HG02610 (cell line): ENCODE measurements at regions not wholly inside any gene's neighbourhood (a gene's known extent, or its start where the extent isn't known, plus 50 kb on each side); places are given as distances from the start of the nearest gene placed in this dataset.
A peak's percentile ranks its signal among the peaks of the same experiment; 100 is the strongest.
"Not testable (repeated sequence)": the region's sequence is repeated elsewhere in the genome, so short reads cannot be mapped to it uniquely, and the experiment has no call there.

Experiments
- ATAC-seq: cut with Tn5 transposase; IDR thresholded peaks from one replicate; pipeline ENCODE4 v1.9.1; 2021; ENCODE audit warnings: mild to moderate bottlenecking, moderate library complexity; ENCODE audit not compliant: unreplicated experiment

DNA sequence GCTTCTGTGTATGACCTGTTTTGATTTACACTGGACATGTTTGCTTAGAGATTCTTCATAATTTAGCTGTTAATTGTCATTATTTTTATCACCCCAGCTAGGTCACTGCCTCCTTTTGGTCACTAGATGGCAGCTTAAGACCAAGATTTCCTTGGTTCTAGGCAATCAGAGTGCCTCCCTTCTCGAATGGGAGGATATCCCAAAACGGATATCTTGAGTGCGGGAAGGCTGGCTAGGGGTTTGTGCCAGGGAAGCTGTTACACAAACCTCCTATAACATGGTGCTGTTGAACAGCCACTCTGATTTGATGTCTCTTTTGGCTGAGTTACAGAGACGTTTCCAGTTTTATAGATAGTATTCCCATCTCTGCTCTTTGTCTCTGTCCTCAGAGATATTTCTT, 283.5 kb downstream of the S1PR1 start:
- ATAC-seq: peak; percentile 92

DNA sequence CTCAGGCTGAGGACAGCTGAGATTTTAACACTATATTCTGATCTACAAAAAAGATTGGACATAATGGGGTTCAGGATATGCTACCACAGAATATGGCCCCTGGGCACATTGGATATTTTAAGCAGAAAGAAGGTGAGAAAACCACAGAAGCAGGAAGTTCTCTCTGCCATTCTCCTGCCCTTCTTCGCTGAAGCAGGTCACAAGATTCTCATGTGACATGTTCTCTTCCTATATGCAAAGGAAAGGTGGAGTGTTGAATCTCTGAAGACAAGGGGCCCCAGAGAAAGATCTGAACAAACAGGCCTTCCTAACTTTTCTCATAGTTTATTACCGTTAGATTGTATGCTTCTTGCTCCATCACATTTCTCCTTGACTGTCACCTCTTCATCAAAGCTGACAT, 285.7 kb downstream of the S1PR1 start:
- no peak for ATAC-seq

DNA sequence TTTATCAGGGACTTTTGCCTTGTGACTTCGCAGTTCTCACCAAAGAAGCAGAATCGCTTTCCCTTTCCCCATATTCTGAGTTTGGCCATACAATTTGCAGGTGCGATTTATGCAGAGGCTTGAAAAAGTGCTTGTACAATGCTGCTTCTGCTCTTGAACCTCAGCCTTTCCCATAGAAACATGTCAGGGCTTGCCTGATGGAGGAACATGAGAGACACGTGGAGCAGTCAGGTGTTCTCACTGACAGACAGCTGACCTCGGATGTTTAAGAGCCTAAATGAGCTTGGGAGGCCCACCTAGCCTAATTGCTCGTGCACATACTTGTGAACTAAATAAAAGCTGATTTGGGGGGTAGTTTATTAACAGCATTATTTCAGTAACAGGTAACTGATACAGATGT, 290.0 kb downstream of the S1PR1 start:
- no peak for ATAC-seq

DNA sequence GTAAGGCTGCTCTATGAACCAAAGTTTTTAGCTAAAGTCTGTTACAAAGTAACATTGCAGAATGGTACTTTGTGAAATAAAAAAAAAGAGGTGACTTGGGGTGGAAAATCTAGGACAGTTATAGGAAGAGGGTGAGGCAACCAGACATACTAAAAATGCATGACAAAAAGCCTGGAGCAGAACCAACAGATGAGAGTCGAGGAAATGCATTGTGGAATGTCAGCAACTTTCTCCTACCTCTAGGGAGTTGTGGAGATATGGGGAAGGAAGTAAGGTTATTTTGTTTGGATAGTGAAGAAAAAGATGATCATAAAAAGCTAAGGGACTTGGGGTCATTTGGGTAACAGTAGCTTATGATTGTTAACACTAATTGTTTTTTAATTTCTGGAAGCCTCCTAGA, 295.6 kb downstream of the S1PR1 start:
- ATAC-seq: no peak

DNA sequence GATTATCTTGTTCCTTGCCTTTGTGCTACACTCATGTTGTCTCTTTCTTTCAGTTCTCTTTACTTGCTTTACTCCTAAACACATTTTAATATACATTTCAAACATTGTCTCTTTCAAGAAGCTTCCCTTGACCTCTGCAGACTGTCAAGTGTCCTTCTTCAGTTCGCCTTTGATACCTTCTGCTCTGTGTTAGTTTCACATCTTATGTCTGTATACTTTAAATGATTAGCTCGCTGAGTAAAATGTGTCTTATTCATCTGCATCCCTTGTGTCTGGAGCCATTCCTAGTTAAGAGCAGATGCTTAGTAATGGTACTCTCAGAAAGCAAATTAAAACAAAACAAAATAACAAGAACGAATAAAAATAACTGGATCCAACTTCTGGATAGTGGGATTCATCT, 303.3 kb downstream of the S1PR1 start:
- ATAC-seq: no peak

DNA sequence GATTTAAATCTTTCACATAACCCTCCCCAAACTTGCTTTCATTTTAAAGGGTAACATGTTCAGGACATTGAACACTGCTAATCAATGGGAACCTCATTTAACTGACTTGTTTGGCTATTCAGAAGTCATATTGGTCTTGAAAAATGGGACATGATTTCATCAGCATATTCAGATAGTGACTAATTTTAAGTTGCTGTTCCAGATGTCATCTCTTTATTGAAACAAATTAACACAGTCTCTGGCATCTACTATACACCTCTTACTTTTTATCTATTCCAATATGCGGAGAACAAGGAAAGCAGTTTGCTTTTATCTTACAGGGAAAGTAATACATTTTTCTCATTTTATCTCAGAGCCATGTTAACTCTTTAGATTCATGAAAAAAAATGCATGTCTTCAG, 310.1 kb downstream of the S1PR1 start:
- ATAC-seq: no peak

DNA sequence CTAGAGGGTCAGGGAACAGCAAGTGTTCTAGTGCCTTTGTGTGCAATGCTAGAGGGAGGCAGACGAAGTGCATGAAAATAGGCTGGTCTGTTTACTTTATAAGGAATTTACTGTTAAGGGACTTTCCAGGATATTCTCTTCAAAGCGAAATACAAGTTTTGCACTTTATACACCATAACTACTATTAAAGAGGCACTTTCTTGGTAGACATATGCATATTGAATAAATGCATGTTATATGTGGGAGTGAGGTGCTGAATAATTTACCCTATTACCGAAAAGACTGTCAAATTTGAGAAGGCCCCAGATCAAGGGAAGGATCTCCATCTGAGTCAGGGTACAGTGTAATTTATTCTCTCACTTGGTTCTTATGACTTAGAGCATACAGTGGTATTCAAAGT, 310.5 kb downstream of the S1PR1 start:
- ATAC-seq: no peak

DNA sequence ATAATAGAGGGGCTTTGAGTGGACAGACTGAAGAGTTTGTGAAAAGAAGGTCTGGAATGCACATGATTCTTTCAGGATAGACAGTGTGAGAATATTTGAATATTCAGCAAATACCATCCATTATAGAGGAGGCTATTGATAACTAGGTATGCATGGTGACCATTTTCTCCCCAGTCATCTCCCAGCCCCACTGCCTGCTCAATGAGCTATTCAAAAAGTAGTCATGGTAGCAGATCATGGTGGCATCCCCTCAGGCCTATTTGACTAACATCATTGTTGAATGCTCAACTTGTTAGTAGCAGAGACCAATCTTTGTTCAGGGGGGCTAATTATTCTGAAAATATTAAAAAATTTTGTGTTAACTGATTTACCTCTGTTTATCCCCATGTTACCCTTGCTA, 311.6 kb downstream of the S1PR1 start:
- ATAC-seq: no peak

DNA sequence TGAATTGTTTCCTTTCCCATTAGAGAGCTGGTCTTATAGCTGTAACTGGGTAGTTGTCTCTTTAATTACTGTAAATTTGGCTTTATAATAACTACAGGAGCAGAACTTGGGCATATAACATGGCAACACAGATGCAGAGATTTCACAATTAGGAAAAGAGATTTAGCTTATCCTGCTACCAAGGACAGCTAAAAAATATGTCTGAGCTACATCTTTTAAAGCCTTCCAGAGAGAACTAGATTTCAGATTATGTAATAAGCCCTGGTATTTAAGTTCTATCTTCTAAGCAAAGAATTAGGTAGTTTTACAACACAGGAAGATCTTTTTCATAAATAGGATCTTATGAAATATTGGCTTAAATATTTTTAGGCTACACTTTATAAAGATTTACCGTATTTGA, 313.8 kb downstream of the S1PR1 start:
- no peak for ATAC-seq

DNA sequence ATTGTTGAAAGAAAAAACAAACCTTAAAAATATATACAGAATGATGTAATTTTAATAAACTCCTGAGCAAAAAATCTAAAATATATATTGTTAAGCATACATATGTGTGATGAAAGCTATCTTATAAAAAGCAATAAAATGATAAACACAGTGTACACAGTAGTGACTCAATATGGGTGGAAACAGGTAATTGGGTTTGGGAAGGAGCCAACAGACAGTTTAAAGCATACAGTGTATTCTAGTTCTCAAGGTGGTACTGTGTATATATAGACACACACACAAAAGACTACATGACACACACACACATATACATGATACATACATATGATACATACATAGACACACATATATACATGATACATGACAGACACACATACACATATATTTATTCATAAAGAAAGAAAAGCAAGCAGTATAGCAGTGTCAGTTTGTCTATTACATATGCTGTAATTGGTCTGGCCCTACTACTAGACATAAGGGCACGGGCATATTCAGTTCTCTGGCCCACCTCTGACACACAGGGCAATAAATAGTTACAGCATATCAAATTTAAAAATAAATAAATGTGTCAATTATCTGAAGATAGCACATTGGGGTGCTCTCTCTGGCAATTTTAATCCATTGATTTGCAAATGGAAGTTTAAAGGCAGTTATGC, 330.2 kb downstream of the S1PR1 start:
- ATAC-seq: no peak

DNA sequence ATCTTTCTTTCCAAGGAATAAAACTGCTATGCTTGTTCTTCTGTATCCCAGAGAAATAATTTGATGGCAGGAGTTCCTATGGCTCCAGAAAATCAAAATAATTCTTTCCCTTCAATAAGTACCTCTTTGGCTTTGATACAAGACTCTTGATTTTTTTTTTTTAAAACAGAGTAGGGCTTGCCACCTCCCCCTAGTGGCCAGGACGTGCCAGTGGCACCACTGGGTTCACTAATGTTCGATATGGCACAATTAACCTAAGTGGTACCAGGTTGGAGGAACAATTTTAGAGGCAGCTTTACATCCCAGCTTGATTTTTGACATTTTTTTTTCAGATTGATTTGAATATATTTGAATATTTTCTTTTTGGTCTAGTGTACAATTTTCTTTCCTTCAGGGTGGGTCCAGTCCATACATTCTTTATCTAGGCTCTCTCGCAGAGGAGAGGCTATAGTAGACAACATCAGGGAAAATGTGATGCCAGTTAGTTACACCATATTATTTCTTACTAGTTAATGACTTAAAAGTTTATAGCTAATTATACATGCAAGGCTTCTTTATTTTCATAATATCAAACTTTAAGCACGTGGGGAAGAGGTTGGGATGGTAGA, 330.9 kb downstream of the S1PR1 start:
- peak; percentile 98 for ATAC-seq

DNA sequence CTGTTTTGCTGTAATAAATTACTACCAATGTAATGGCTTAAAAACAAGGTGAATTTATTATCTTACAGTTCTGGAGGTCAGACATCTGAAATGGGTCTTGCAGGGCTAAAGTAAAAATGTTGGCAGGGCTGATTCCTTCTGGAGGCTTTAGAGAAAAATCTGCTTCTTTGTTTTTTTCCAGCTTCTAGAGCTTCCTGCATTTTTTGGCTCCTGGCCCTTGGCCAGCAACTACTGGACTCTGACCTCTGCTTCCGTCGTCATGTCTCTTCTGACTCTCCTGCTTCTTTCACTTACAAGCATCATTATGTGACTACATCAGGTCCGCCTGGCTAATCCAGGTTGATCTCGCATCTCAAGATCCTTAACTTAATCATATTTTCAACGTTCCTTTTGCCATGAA, 350.9 kb downstream of the S1PR1 start:
- ATAC-seq: no peak

DNA sequence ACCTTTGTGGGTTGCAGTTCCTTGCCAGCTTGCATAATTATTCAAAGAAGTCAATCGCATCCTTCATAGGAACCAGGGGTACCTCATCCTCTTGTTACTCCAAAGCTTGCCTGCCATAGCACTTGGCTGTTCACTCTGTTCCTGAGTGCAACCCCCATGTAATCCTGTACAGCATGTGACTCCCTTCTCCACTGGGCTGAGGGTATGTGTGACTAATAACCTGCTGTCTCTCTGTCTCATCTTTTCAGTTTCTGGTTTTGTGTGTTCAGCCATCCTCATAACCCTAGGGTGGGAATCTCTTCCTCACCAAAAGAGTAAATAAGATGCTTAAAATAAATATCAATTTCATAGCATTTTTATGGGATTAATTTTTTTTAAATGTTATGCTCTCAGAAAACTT, 351.9 kb downstream of the S1PR1 start:
- peak; percentile 76 for ATAC-seq

DNA sequence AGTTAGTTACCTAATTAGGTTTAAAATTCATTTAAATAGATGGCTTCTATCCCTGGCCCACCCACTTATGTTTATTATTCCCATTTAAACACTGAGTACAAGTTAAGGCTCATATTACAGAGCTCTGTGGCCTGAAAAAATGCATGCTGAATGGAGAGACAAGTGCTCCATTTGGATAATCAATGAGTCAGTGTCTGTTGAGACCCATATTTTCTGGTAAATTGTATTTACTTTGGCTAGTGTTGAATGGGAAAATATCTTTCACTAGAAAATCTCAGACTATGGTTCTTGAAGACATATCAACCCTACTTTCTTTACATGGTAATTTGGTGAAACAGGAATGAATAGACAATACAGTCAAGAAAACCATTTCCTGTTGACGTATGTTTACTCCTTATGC, 356.0 kb downstream of the S1PR1 start:
- no peak for ATAC-seq

DNA sequence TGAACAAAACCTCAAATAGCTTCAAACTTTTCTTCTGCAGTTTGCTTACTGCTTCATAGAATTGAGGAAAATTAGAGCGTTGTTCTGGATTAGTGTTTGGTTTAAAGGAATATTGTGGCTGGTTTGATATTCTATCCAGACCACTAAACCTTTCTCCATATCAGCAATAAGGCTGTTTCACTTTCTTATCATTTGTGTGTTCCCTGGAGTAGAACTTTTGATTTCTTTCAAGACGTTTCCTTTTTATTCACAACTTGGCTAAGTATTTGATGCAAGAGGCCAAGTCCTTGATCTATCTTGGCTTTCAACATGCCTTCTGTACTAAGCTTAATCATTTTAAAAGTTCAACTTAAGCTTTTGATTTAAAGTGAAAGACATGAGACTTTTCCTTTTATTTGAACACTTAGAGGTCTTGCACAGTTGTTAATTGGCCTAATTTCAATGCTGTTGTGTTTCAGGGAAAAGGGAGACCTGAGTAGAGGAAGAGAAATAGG, 359.1 kb downstream of the S1PR1 start:
- no peak for ATAC-seq

DNA sequence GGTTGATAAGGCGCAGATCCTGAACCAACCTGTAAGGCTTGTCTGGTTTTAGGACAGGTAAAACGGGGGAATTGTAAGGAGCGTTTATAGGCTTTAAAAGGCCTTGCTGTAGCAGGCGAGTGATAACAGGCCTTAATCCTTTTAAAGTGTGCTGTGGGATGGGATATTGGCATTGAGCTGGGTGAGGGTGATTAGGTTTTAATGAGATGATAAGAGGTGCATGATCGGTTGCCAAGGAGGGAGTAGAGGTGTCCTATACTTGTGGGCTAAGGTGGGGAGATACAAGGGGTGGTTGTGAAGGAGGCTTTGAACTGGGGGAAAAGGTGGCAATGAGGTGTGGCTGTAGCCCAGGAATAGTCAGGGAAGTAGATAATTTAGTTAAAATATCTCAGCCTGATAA, 363.8 kb downstream of the S1PR1 start:
- ATAC-seq: not testable (repeated sequence)

DNA sequence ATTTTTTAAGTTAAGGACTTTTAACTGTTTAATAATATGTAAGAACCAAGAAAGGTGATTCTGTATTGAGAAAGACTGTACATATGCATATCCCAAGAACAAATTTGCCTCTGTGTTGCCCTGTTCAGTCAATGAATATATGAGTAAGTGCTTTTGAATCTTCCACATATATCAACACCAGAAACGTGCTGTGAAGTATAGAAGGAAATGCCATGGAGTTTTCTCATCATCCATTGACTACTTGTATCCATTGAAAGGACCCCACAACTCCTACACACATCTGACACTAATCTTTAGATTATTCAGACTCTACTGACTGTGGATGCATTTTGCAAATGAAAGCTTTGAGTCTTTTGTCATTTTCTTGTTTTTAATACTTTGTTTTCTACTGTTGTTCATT, 366.9 kb downstream of the S1PR1 start:
- no peak for ATAC-seq

DNA sequence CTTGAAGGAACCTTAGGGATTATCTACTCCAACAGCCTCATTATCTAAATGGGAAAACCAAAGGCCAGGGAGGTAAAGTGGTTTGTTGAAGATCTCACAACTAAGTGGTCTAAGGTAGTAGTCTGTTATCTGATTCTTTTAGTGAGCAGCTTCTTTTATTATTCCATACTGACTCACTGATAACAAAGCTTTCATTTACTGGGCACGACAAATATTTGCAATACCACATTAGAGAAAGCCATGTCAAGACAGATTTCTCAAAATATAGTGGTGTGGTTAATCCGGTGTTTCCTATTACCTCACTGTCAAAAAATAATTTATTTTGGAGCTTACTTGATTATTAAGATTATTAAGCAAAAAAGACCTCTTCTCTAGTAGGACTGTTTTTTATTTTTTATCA, 369.1 kb downstream of the S1PR1 start:
- no peak for ATAC-seq

DNA sequence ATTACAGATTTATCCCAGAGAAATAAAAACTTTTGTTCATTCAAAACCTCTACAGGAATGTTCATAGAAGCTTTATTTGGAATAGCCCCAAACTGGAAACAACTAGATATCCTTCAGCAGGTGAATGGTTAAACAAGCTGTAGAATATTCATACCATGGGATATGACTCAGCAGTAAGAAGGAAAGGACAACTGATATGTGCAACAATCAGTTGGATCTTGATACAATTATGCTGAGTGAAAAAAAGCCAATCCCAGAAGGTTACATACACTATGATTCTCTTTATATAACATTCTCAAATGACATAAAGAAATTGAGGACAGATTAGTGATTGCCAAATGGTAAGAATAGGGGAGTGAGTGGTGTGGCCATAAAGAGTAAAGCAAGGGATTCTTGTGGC, 376.7 kb downstream of the S1PR1 start:
- no peak for ATAC-seq

DNA sequence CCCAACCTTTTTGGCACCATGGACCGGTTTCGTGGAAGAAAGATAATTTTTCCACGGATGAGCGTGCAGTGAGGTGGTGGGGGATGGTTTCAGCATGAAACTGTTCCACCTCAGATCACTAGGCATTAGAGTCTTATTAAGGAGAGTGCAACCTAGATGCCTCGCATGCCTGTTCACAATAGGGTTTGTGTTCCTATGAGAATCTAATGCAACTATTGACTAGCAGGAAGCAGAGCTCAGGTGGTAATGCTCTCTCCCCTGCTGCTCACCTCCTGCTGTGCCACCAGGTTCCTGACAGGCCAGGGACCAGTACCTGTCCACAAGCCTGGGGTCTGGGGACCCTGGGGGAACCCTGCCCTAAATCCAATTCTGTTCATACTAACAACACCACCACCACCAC, 377.8 kb downstream of the OLFM3 start:
- ATAC-seq: no peak

DNA sequence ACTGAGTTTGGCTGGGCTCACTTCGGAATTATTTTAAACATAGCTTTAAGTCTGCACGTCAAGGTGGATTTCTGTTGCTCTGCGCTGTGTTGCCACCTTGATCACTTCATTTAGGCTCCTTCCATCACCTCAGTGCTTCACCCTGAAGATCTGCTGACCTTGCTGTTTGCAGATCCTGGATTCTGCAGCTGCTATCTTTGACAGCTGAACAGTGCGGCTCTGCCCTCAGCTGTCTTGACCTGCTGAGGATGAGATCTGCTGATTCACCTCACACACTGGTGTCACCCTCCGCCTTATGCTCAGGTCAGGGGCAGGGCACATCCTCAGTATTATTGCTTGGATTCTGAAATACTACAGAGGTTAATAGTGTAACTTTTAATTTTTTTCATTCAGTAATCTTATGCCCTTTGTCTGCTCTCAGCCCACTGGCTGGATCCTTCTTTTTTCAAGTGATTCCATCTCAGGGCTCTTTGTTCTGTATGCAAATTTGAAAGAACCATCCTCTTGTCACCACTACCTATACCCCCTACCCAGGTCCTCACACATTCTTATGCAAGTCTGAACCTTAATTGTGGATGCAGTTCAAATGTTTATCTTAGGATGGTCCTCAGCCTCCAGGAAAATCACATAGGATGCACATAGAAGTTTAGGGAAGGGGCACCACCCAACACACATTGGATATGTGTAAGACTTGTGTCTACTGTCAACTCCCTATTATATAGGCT, 364.0 kb downstream of the OLFM3 start:
- no peak for ATAC-seq

DNA sequence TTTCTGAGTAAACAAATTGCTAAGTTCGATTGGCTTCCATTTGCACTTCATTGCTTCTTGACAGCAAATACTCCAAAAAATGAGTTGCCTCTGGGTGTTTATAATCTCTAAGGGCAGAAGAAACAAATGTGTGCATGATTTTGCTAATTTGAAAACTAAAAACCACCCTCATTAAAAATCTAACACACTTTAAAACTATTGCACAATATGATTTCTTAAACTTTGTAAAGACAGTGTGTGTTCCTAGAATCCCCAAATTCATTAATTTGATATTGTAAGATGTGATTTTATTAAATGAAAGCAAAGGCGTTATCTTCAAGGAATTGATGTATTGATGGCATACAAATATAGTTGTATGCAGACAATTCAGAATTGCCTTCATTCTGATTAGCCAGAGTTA, 350.9 kb downstream of the OLFM3 start:
- ATAC-seq: no peak
